Islet of Langerhans (tissue), 1 donor: ENCODE measurements at regions not wholly inside any gene's neighbourhood (a gene's known extent, or its start where the extent isn't known, plus 50 kb on each side); places are given as distances from the start of the nearest gene placed in this dataset.

ENCODE experiments used
- FAIRE-seq: peaks from one replicate; lab custom pipeline; 2011; peaks lifted over from hg19 to GRCh38; lab: Jason Lieb, UNC

GRCh38 chr22:34055525-34056200 lies 135.4 kb upstream of the LARGE1 start:
- FAIRE-seq = no peak

GRCh38 chr22:34057726-34058125 lies 137.4 kb upstream of the LARGE1 start:
- no peak for FAIRE-seq

- FAIRE-seq = no peak
Measured at GRCh38 chr22:34064696-34065095, 144.4 kb upstream of the LARGE1 start.

- FAIRE-seq = no peak
Measured at GRCh38 chr22:34067031-34067430, 146.8 kb upstream of the LARGE1 start.

- no peak for FAIRE-seq
Measured at GRCh38 chr22:34068001-34068400, 147.7 kb upstream of the LARGE1 start.

- FAIRE-seq = no peak
Measured at GRCh38 chr22:34070051-34070450, 149.8 kb upstream of the LARGE1 start.

- no peak for FAIRE-seq
Measured at GRCh38 chr22:34070531-34070930, 150.3 kb upstream of the LARGE1 start.

- no peak for FAIRE-seq
Measured at GRCh38 chr22:34072585-34072984, 152.3 kb upstream of the LARGE1 start.

GRCh38 chr22:34080433-34080832 lies 160.2 kb upstream of the LARGE1 start:
- FAIRE-seq = no peak

GRCh38 chr22:34096770-34097169 lies 176.5 kb upstream of the LARGE1 start:
- no peak for FAIRE-seq

GRCh38 chr22:34099278-34099677 lies 179.0 kb upstream of the LARGE1 start:
- FAIRE-seq = no peak

- no peak for FAIRE-seq
Measured at GRCh38 chr22:34102633-34103032, 182.4 kb upstream of the LARGE1 start.

GRCh38 chr22:34105461-34106062 lies 185.3 kb upstream of the LARGE1 start:
- no peak for FAIRE-seq

GRCh38 chr22:34108168-34108567 lies 187.9 kb upstream of the LARGE1 start:
- no peak for FAIRE-seq

- no peak for FAIRE-seq
Measured at GRCh38 chr22:34111210-34111824, 191.0 kb upstream of the LARGE1 start.

- FAIRE-seq = no peak
Measured at GRCh38 chr22:34113381-34113780, 193.1 kb upstream of the LARGE1 start.

- no peak for FAIRE-seq
Measured at GRCh38 chr22:34114406-34114805, 194.1 kb upstream of the LARGE1 start.

GRCh38 chr22:34115722-34116121 lies 195.4 kb upstream of the LARGE1 start:
- FAIRE-seq = no peak

- no peak for FAIRE-seq
Measured at GRCh38 chr22:34116126-34116525, 195.8 kb upstream of the LARGE1 start.

- no peak for FAIRE-seq
Measured at GRCh38 chr22:34122042-34122441, 201.8 kb upstream of the LARGE1 start.

GRCh38 chr22:34129691-34130486 lies 209.6 kb upstream of the LARGE1 start:
- FAIRE-seq = no peak

- FAIRE-seq = no peak
Measured at GRCh38 chr22:34135749-34136148, 215.5 kb upstream of the LARGE1 start.

GRCh38 chr22:34150023-34150422 lies 229.7 kb upstream of the LARGE1 start:
- FAIRE-seq = no peak
